ENCODE measurements at regions not wholly inside any gene's neighbourhood (a gene's known extent, or its start where the extent isn't known, plus 50 kb on each side); places are given as distances from the start of the nearest gene placed in this dataset.

DNA sequence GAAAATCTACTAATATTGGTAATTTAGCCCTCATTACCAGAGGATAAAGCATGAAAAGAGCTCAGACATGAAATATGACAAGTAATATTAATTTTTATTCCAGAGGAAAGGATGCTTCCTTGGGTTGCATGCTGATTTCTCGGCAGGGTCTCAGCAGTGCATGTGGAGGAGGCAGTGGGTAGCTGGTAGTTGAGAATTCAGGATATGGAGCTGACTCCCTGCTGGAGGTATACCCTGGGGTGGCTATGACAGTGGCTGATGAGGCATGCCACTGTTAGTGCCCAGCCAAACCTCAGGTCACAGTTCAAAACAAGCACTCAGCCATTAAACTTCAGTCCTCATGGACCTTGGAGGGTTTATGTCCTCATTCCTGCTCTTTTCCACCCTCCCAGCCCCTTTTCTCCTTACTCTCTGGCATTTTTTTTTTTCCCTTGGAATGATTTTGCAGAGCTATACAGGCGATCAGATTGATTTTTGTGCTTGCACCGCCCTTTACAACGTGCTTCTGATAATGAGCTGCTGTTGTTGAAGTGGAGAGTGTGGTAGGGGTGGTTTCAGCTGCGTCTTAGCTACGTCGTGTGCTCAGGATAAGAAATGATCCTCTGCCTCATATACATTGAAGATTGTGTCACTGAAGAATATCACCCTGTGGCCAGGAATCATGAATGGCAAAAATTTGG, 761.9 kb upstream of the MMS22L start:
- no peak for TF ChIP-seq POLR2A (IDR thresholded peaks at IDR 0.05)
- TF ChIP-seq, protein P1, sequence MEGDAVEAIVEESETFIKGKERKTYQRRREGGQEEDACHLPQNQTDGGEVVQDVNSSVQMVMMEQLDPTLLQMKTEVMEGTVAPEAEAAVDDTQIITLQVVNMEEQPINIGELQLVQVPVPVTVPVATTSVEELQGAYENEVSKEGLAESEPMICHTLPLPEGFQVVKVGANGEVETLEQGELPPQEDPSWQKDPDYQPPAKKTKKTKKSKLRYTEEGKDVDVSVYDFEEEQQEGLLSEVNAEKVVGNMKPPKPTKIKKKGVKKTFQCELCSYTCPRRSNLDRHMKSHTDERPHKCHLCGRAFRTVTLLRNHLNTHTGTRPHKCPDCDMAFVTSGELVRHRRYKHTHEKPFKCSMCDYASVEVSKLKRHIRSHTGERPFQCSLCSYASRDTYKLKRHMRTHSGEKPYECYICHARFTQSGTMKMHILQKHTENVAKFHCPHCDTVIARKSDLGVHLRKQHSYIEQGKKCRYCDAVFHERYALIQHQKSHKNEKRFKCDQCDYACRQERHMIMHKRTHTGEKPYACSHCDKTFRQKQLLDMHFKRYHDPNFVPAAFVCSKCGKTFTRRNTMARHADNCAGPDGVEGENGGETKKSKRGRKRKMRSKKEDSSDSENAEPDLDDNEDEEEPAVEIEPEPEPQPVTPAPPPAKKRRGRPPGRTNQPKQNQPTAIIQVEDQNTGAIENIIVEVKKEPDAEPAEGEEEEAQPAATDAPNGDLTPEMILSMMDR (IDR thresholded peaks at IDR 0.05), result no peak
- no peak for TF ChIP-seq POLR2AphosphoS5 (IDR thresholded peaks at IDR 0.05)
- TF ChIP-seq EP300 (IDR thresholded peaks at IDR 0.05), result no peak
